Upper lobe of left lung (tissue), 6 donors: ENCODE measurements at regions not wholly inside any gene's neighbourhood (a gene's known extent, or its start where the extent isn't known, plus 50 kb on each side); places are given as distances from the start of the nearest gene placed in this dataset.

Experiments used
- ATAC-seq, 2 donors: fragments of 200-7000 bp; cut with Tn5 transposase; one replicate each; pipeline ENCODE4 v1.9.1; 2022; ENCODE audit warnings: mild to moderate bottlenecking in 2 of 2, moderate library complexity in 2 of 2; ENCODE audit not compliant: low FRiP score in 2 of 2
- DNase-seq, 2 donors: peaks; one replicate each; pipeline ENCODE4 v3.0.0-alpha.2; 2019 to 2020
- H3K27ac ChIP-seq, 4 donors: fragments of 200-600 bp; sonication (generic); one replicate each; pipeline ENCODE4 v1.5.1; 2016 to 2019
- H3K27me3 ChIP-seq, 4 donors: fragments of 200-600 bp; sonication (generic); one replicate each; pipeline ENCODE4 v1.5.1; 2017 to 2019
- H3K36me3 ChIP-seq, 4 donors: fragments of 200-600 bp; sonication (generic); one replicate each; pipeline ENCODE4 v1.5.1; 2016 to 2019
- H3K4me1 ChIP-seq, 4 donors: fragments of 200-600 bp; sonication (generic); one replicate each; pipeline ENCODE4 v1.5.1; 2018 to 2019
- H3K4me3 ChIP-seq, 4 donors: fragments of 200-600 bp; sonication (generic); one replicate each; pipeline ENCODE4 v1.5.1; 2017 to 2019; ENCODE audit warnings: mild to moderate bottlenecking in 2 of 4, moderate library complexity in 1 of 4
- H3K9me3 ChIP-seq, 4 donors: fragments of 200-600 bp; sonication (generic); one replicate each; pipeline ENCODE4 v1.5.1; 2018 to 2019
- CTCF ChIP-seq, 6 experiments: fragments of 450-650 bp in 4 of 6; fragments of 200-600 bp in 2 of 6; sonication (generic) in 2 of 6; IDR thresholded peaks; one replicate each; pipeline ENCODE4 v1.5.1; 2016 to 2019; ENCODE audit warnings: antibody characterized with exemption in 6 of 6
- EP300 ChIP-seq, 4 donors: sonication (generic); formaldehyde crosslinking; IDR thresholded peaks; one replicate each; pipeline ENCODE4 v1.5.1; 2017; ENCODE audit warnings: antibody characterized with exemption in 4 of 4, control low read depth in 2 of 4
- POLR2A ChIP-seq, 4 donors: fragments of 450-650 bp; IDR thresholded peaks; one replicate each; pipeline ENCODE4 v1.5.1; 2016 to 2017; ENCODE audit warnings: antibody characterized with exemption in 4 of 4, mild to moderate bottlenecking in 2 of 4
- POLR2AphosphoS5 ChIP-seq, 2 donors: sonication (generic); formaldehyde crosslinking; IDR thresholded peaks; one replicate each; pipeline ENCODE4 v1.5.1; 2017; ENCODE audit warnings: antibody characterized with exemption in 2 of 2
- WGBS, 2 donors: methylation state at CpG; one replicate each; pipeline ENCODE4 v1.1.5; 2017 to 2018; 5-methylcytosine and 5-hydroxymethylcytosine counted together
- donor health status: DM: no; HTN: no; CAD: no; lungs with moderate emphysema.
- donor health status: DM: no; HTN: yes; CAD: no; lungs with severe emphysema.

- H3K27me3 ChIP-seq: no peaks in the 10 kb centered on the region
Measured at GRCh38 chr5:121380066-121380465, 471.6 kb upstream of the FTMT start.

GRCh38 chr5:121384359-121384758 lies 467.3 kb upstream of the FTMT start:
- Histone ChIP-seq H3K27ac (no peak overlapping the region), H3K36me3 (no peaks in the 10 kb centered on the region), H3K27me3 (no peaks in the 10 kb centered on the region), H3K4me3 (no peak overlapping the region), H3K9me3 (no peaks in the 10 kb centered on the region), H3K4me1 (no peaks in the 10 kb centered on the region)
- DNase-seq: no peak
- 87 to 93% methylated on average over 5 of the region's 5 CpGs for WGBS, 2 donors
- TF ChIP-seq CTCF (IDR thresholded peaks at IDR 0.05): no peak
- TF ChIP-seq POLR2A (IDR thresholded peaks at IDR 0.05): no peak
- no peak for TF ChIP-seq POLR2AphosphoS5 (IDR thresholded peaks at IDR 0.05)
- no peak for TF ChIP-seq EP300 (IDR thresholded peaks at IDR 0.05)
- no peak for ATAC-seq

More at GRCh38 chr5:121380066-121380465, 471.6 kb upstream of the FTMT start:
- Histone ChIP-seq H3K9me3 (no peaks in the 10 kb centered on the region), H3K27ac (no peak overlapping the region), H3K4me1 (no peaks in the 10 kb centered on the region), H3K4me3 (no peak overlapping the region), H3K36me3 (no peaks in the 10 kb centered on the region)
- TF ChIP-seq POLR2AphosphoS5 (IDR thresholded peaks at IDR 0.05) (no peak), POLR2A (IDR thresholded peaks at IDR 0.05) (no peak), EP300 (IDR thresholded peaks at IDR 0.05) (no peak), CTCF (IDR thresholded peaks at IDR 0.05) (no peak)
- DNase-seq (no peak), ATAC-seq (no peak)
- 69 to 74% methylated on average over 2 of the region's 2 CpGs for WGBS, 2 donors

GRCh38 chr5:121386334-121386733 lies 465.3 kb upstream of the FTMT start:
- 18 to 68% methylated on average over 2 of the region's 2 CpGs for WGBS, 2 donors

GRCh38 chr5:121396716-121397115 lies 455.0 kb upstream of the FTMT start:
- Histone ChIP-seq H3K27me3 (no peaks in the 10 kb centered on the region), H3K4me1 (no peaks in the 10 kb centered on the region), H3K36me3 (no peaks in the 10 kb centered on the region), H3K9me3 (no peaks in the 10 kb centered on the region), H3K27ac (no peak overlapping the region), H3K4me3 (no peak overlapping the region)
- no peak for ATAC-seq
- DNase-seq: no peak
- TF ChIP-seq CTCF (IDR thresholded peaks at IDR 0.05) (no peak), POLR2A (IDR thresholded peaks at IDR 0.05) (no peak), EP300 (IDR thresholded peaks at IDR 0.05) (no peak), POLR2AphosphoS5 (IDR thresholded peaks at IDR 0.05) (no peak)

More at GRCh38 chr5:121386334-121386733, 465.3 kb upstream of the FTMT start:
- no peaks in the 10 kb centered on the region for H3K36me3 ChIP-seq
- no peaks in the 10 kb centered on the region for H3K4me1 ChIP-seq
- ATAC-seq: no peak
- no peak overlapping the region for H3K27ac ChIP-seq
- no peaks in the 10 kb centered on the region for H3K27me3 ChIP-seq
- H3K9me3 ChIP-seq: no peaks in the 10 kb centered on the region
- no peak overlapping the region for H3K4me3 ChIP-seq
- TF ChIP-seq POLR2AphosphoS5 (IDR thresholded peaks at IDR 0.05): no peak
- no peak for TF ChIP-seq EP300 (IDR thresholded peaks at IDR 0.05)
- TF ChIP-seq CTCF (IDR thresholded peaks at IDR 0.05): no peak
- no peak for TF ChIP-seq POLR2A (IDR thresholded peaks at IDR 0.05)
- no peak for DNase-seq

- Histone ChIP-seq H3K9me3 (no peaks in the 10 kb centered on the region), H3K27me3 (no peaks in the 10 kb centered on the region), H3K27ac (no peak overlapping the region), H3K4me1 (no peaks in the 10 kb centered on the region), H3K4me3 (no peak overlapping the region), H3K36me3 (no peaks in the 10 kb centered on the region)
- 71 to 81% methylated on average over 1 of the region's 1 CpG for WGBS, 2 donors
- ATAC-seq (no peak), DNase-seq (no peak)
- TF ChIP-seq EP300 (IDR thresholded peaks at IDR 0.05) (no peak), POLR2AphosphoS5 (IDR thresholded peaks at IDR 0.05) (no peak), POLR2A (IDR thresholded peaks at IDR 0.05) (no peak), CTCF (IDR thresholded peaks at IDR 0.05) (no peak)
Measured at GRCh38 chr5:121399879-121400278, 451.8 kb upstream of the FTMT start.
